A673 (cell line): ENCODE measurements at regions not wholly inside any gene's neighbourhood (a gene's known extent, or its start where the extent isn't known, plus 50 kb on each side); places are given as distances from the start of the nearest gene placed in this dataset.

Source experiments
- BruUV-seq: library from RNA; stranded (reverse); fragments of 400-500 nt; replicated peaks from 2 replicates; lab custom pipeline; 2021; lab: Mats Ljungman, UMichigan
- CTCF ChIA-PET: fragments of 300-600 bp; sonication (Branson Sonifier 250); formaldehyde crosslinking; loops from one replicate; lab custom pipeline; 2022; ENCODE audit warnings: antibody characterized with exemption; lab: Charles Lee
- POLR2A ChIA-PET: fragments of 300-600 bp; sonication (Branson Sonifier 250); formaldehyde crosslinking; loops from one replicate; lab custom pipeline; 2022; ENCODE audit warnings: antibody characterized with exemption; ENCODE audit not compliant: low non-redundant PET; lab: Charles Lee
- DNase-seq: peaks from one replicate; pipeline ENCODE4 v3.0.0-alpha.2; 2015; ENCODE audit warnings: low spot score
- H3K27ac ChIP-seq: fragments of 200-600 bp; sonication (generic); 2 replicates; pipeline ENCODE4 v1.5.1; 2016; ENCODE audit warnings: mixed run types, low read depth, mild to moderate bottlenecking, mixed read lengths, antibody characterized with exemption, low read length; ENCODE audit not compliant: poor library complexity, severe bottlenecking
- H3K27me3 ChIP-seq: fragments of 200-600 bp; sonication (generic); replicated peaks from 2 replicates; pipeline ENCODE4 v1.6.1; 2017; ENCODE audit warnings: mixed run types, low read depth, mild to moderate bottlenecking, mixed read lengths, antibody characterized with exemption, low read length; ENCODE audit not compliant: insufficient read depth, poor library complexity
- H3K36me3 ChIP-seq: fragments of 200-600 bp; sonication (generic); 2 replicates; pipeline ENCODE4 v1.6.1; 2016; ENCODE audit warnings: mixed run types, mild to moderate bottlenecking, mixed read lengths, antibody characterized with exemption, low read length; ENCODE audit not compliant: insufficient read depth, poor library complexity, severe bottlenecking
- H3K4me1 ChIP-seq: fragments of 200-600 bp; sonication (generic); 2 replicates; pipeline ENCODE4 v1.6.1; 2017; ENCODE audit warnings: mixed run types, mild to moderate bottlenecking, mixed read lengths, antibody characterized with exemption, low read length; ENCODE audit not compliant: insufficient read depth, poor library complexity, severe bottlenecking
- H3K4me3 ChIP-seq: fragments of 200-600 bp; sonication (generic); 2 replicates; pipeline ENCODE4 v1.5.1; 2016; ENCODE audit warnings: low read depth, mixed run types, mild to moderate bottlenecking, mixed read lengths, low read length; ENCODE audit not compliant: poor library complexity, severe bottlenecking
- H3K9me3 ChIP-seq: fragments of 200-600 bp; sonication (generic); 2 replicates; pipeline ENCODE4 v1.6.1; 2016; ENCODE audit warnings: mixed run types, low read depth, mild to moderate bottlenecking, mixed read lengths, antibody characterized with exemption, low read length; ENCODE audit not compliant: poor library complexity, severe bottlenecking
- EZH2 ChIP-seq: fragments of 200-600 bp; sonication (generic); IDR thresholded peaks from 2 replicates; pipeline ENCODE4 v1.6.1; 2017; ENCODE audit warnings: borderline replicate concordance, low read depth, mild to moderate bottlenecking, mixed read lengths, antibody characterized with exemption, low read length; ENCODE audit not compliant: poor library complexity, severe bottlenecking
- intact Hi-C: fragments of 100-400 bp; cut with micrococcal nuclease; formaldehyde crosslinking; loops from one replicate; pipeline ENCODE4 v1.10.0; 2022; ENCODE audit not compliant: unreplicated experiment
- TF ChIP-seq, protein P1 (sequence below): fragments of 300-800, 200-600 bp; sonication (generic); conservative IDR thresholded peaks from 2 replicates; pipeline ENCODE4 v1.5.1; 2017; ENCODE audit warnings: low read depth, mild to moderate bottlenecking, antibody characterized with exemption, low read length, moderate library complexity, mixed read lengths

DNA sequence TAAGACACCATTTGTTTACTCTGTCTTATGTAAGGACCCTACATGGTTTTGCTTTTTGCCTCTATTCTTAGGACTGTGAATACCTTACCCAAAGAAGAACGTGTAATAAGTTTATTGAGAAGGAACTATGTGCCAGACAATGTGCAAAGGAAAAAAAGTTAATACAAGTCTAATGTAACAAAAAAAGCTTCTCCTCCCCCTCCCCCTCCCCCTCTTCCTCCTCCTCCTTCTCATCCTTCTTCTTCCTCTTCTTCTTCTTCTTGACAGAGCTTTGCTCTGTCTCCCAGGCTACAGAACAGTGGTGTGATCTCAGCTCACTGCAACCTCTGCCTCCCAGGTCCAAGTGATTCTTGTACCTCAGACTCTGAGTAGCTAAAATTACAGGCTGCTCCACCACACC lies 50.9 kb upstream of the MITF start:
- no peak for TF ChIP-seq EZH2
- TF ChIP-seq, protein P1, sequence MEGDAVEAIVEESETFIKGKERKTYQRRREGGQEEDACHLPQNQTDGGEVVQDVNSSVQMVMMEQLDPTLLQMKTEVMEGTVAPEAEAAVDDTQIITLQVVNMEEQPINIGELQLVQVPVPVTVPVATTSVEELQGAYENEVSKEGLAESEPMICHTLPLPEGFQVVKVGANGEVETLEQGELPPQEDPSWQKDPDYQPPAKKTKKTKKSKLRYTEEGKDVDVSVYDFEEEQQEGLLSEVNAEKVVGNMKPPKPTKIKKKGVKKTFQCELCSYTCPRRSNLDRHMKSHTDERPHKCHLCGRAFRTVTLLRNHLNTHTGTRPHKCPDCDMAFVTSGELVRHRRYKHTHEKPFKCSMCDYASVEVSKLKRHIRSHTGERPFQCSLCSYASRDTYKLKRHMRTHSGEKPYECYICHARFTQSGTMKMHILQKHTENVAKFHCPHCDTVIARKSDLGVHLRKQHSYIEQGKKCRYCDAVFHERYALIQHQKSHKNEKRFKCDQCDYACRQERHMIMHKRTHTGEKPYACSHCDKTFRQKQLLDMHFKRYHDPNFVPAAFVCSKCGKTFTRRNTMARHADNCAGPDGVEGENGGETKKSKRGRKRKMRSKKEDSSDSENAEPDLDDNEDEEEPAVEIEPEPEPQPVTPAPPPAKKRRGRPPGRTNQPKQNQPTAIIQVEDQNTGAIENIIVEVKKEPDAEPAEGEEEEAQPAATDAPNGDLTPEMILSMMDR: no peak
- ChIA-PET CTCF (no interaction called here), POLR2A (no interaction called here)
- DNase-seq: no peak
- intact Hi-C loops: no loop called here
- no peaks in the 10 kb centered on the region for H3K4me1 ChIP-seq
- H3K27me3 ChIP-seq: no peaks in the 10 kb centered on the region
- BruUV-seq: no TSS peak
- no peak overlapping the region for H3K27ac ChIP-seq
- no peaks in the 10 kb centered on the region for H3K36me3 ChIP-seq
- no peaks in the 10 kb centered on the region for H3K9me3 ChIP-seq
- no peak overlapping the region for H3K4me3 ChIP-seq

DNA sequence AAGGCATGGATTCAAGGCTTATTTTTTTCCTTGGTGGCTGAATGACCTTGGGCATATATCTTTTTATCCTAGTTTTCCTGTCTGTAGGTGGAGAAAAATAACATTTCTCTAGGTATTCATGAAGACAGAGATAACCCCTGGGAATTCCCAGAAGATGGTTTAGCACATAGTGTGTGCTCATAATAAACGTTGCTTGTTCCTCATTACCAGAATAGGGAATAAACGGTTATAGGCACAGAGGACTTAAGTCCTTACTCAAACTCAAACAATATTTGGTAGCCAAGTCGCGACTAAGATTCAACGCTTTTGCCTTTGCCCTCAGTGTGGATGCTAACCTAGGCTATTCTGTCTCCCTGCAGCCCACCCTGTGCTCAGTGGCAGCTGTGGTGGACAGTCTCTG lies 51.6 kb upstream of the MITF start:
- no peak for TF ChIP-seq EZH2
- TF ChIP-seq, protein P1: no peak
- POLR2A ChIA-PET: no interaction called here
- CTCF ChIA-PET: no interaction called here
- no peak overlapping the region for H3K27ac ChIP-seq
- no peaks in the 10 kb centered on the region for H3K9me3 ChIP-seq
- no TSS peak for BruUV-seq
- H3K27me3 ChIP-seq: no peaks in the 10 kb centered on the region
- H3K4me1 ChIP-seq: no peaks in the 10 kb centered on the region
- H3K4me3 ChIP-seq: no peak overlapping the region
- DNase-seq: no peak
- intact Hi-C loops: no loop called here
- H3K36me3 ChIP-seq: no peaks in the 10 kb centered on the region

DNA sequence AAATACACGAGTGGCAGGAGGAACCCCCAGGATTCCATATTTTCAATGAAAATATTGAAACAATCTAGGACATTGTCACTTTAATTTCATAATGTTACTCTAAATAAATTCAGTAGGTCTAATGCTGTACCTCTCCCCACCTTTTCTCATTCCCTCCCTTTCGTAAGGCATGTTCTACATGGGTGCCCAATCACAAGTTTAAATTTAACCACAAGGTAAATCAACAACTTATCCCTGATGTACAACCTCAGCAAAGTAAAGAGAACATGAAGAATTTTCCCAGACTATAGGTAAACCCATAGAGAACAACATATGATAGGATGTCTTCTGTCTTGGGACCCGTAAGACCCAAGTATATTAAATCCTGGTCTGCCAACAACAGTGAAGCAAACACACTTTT lies 53.2 kb upstream of the MITF start:
- H3K27me3 ChIP-seq: no peaks in the 10 kb centered on the region
- DNase-seq: no peak
- CTCF ChIA-PET: no interaction called here
- intact Hi-C loops: no loop called here
- TF ChIP-seq, protein P1: no peak
- TF ChIP-seq EZH2: no peak
- POLR2A ChIA-PET: no interaction called here
- no peak overlapping the region for H3K4me3 ChIP-seq
- no peaks in the 10 kb centered on the region for H3K4me1 ChIP-seq
- H3K9me3 ChIP-seq: no peaks in the 10 kb centered on the region
- no peaks in the 10 kb centered on the region for H3K36me3 ChIP-seq
- BruUV-seq: no TSS peak
- no peak overlapping the region for H3K27ac ChIP-seq
